ENCODE measurements at regions not wholly inside any gene's neighbourhood (a gene's known extent, or its start where the extent isn't known, plus 50 kb on each side); places are given as distances from the start of the nearest gene placed in this dataset.

DNA sequence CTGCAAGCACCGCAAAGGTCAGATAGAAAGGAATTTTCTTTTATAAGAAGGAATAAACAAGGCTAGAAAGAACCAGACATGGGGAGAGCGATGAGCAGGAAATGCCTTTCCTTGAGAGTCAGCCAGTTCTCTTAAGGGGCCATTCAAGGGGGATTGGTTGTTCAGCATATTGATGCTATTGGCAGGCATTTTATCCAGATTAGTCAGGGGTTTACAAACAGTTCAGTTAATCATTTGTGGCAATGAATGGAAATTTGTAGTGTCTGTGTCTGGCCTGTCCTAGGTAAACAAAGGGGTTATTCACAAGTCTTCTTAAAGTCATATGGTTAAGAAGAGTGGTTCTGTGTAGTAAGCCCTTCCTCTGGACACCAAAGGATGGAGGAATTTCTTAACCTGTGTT, 184.7 kb upstream of the FRMPD4 start:
- Histone ChIP-seq H3K9me3 (ENCODE audit: control insufficient read depth, low read depth, low read length) (no peaks in the 10 kb centered on the region), H3K4me1 (ENCODE audit: control insufficient read depth, low read depth, low read length) (peaks cover 3% of the 10 kb centered on the region), H3K27ac (ENCODE audit: low read length) (no peak overlapping the region), H3K27me3 (ENCODE audit: control insufficient read depth, insufficient read depth, low read length) (no peaks in the 10 kb centered on the region), H3K36me3 (ENCODE audit: control insufficient read depth, low read depth, low read length) (no peaks in the 10 kb centered on the region), H3K9ac (ENCODE audit: low read length) (no peak overlapping the region), H3K4me3 (ENCODE audit: low read length) (no peak overlapping the region)

DNA sequence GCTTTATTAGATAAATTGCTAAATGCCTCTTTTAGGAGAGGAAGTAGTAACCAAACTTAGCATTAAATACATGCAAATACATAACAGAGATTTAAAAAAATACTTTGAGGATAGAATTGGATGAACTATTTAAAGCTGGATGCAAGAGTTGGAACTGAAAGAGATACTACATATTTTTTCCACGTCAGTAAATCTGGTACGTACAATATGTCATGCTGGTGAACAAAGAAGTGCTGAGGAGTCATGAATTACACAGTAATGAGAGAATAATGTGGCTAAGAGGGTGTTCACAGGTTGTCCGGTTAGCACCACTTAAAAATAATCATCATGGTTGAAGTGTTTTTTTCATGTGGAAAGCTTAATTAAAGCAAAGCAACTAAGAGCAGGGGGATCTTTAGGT, 184.1 kb upstream of the FRMPD4 start:
- Histone ChIP-seq H3K9me3 (ENCODE audit: control insufficient read depth, low read depth, low read length) (no peaks in the 10 kb centered on the region), H3K9ac (ENCODE audit: low read length) (no peak overlapping the region), H3K27ac (ENCODE audit: low read length) (no peak overlapping the region), H3K36me3 (ENCODE audit: control insufficient read depth, low read depth, low read length) (no peaks in the 10 kb centered on the region), H3K27me3 (ENCODE audit: control insufficient read depth, insufficient read depth, low read length) (no peaks in the 10 kb centered on the region), H3K4me1 (ENCODE audit: control insufficient read depth, low read depth, low read length) (peaks cover 3% of the 10 kb centered on the region), H3K4me3 (ENCODE audit: low read length) (no peak overlapping the region)

DNA sequence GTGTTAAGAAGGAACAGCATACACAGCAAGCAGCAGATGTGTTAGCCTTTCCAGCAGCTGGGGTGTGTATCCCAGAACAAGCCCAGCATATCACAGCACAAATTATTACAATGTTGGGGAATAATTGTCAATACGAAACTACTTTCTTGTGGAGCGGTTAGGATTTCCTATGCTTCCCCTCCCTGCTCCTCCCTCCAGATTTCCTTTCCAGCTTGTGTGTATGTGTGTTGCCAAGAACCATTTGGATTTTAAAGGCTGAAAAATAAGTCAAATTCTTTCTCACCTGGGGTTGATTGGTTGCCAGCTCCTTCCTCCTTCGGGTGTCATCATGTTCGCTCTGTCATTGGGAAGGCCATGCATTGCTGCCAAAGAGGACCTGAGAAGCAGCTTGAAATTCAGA, 178.2 kb upstream of the FRMPD4 start:
- Histone ChIP-seq H3K9ac (ENCODE audit: low read length) (no peak overlapping the region), H3K36me3 (ENCODE audit: control insufficient read depth, low read depth, low read length) (no peaks in the 10 kb centered on the region), H3K4me3 (ENCODE audit: low read length) (no peak overlapping the region), H3K27me3 (ENCODE audit: control insufficient read depth, insufficient read depth, low read length) (no peaks in the 10 kb centered on the region), H3K27ac (ENCODE audit: low read length) (no peak overlapping the region), H3K9me3 (ENCODE audit: control insufficient read depth, low read depth, low read length) (no peaks in the 10 kb centered on the region), H3K4me1 (ENCODE audit: control insufficient read depth, low read depth, low read length) (peaks cover 3% of the 10 kb centered on the region)

DNA sequence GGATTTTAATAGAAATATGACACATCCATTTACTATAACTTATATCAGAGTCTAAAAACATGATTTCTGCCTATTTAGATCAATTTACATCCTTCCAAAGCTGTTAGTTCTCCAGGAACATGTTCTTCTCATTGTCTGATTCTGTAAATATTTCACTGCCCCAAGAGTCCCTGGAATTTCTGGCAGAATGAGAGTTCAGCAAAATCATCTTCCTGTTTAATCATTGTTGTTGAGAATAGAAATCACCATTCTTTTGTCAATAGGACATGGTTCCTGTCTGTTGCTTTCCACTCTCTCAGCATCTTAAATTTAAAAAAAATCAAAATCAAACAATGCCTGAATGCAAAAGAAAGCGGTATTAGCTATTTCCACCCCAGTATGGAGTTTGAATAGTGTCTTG, 172.8 kb upstream of the FRMPD4 start:
- Histone ChIP-seq H3K9ac (ENCODE audit: low read length) (no peak overlapping the region), H3K9me3 (ENCODE audit: control insufficient read depth, low read depth, low read length) (no peaks in the 10 kb centered on the region), H3K4me3 (ENCODE audit: low read length) (no peak overlapping the region), H3K27ac (ENCODE audit: low read length) (no peak overlapping the region), H3K36me3 (ENCODE audit: control insufficient read depth, low read depth, low read length) (no peaks in the 10 kb centered on the region), H3K27me3 (ENCODE audit: control insufficient read depth, insufficient read depth, low read length) (no peaks in the 10 kb centered on the region), H3K4me1 (ENCODE audit: control insufficient read depth, low read depth, low read length) (no peaks in the 10 kb centered on the region)

DNA sequence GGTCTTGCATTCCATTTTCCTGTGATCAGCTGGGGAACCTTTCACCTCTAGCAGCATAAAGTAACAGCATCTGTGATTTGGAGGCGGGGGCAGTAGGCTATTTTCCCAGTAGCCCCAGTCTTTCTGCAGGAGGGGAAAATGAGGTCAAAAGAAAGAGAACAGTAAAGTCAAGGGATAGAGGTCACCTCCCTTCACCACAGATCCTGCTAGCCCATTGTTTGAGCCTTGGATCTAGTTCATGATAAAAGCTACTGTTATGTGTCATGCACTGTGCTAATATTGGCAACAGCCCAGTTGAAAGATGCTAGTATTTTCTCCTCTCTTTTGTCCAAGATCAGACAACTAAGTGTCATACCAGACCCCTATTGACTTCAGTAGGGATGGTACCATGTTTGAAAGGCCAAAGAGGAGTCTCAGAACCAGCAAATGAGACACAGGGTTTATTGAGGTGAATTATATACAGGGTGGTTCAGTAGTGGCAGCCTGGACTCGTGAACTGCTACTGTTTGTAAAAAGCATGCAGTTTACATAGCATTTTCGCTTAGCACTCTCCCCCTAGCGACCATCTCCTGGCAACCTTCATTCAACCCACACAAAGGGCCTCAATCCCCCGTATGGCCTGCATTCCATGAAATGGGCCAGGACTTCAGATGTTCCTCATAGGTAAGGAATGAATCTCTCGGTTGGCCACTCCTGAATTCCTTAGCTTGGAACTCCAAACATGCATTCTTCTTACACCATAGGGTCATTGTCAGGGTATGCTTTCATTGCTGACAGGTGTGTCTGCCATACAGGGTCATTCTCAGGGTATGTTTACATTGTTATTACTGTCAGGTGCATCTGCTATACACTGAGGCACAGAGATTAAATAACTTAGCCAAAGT, 170.0 kb upstream of the FRMPD4 start:
- Histone ChIP-seq H3K36me3 (ENCODE audit: control insufficient read depth, low read depth, low read length) (no peaks in the 10 kb centered on the region), H3K27ac (ENCODE audit: low read length) (no peak overlapping the region), H3K9me3 (ENCODE audit: control insufficient read depth, low read depth, low read length) (no peaks in the 10 kb centered on the region), H3K27me3 (ENCODE audit: control insufficient read depth, insufficient read depth, low read length) (no peaks in the 10 kb centered on the region), H3K4me3 (ENCODE audit: low read length) (no peak overlapping the region), H3K9ac (ENCODE audit: low read length) (no peak overlapping the region), H3K4me1 (ENCODE audit: control insufficient read depth, low read depth, low read length) (no peaks in the 10 kb centered on the region)

DNA sequence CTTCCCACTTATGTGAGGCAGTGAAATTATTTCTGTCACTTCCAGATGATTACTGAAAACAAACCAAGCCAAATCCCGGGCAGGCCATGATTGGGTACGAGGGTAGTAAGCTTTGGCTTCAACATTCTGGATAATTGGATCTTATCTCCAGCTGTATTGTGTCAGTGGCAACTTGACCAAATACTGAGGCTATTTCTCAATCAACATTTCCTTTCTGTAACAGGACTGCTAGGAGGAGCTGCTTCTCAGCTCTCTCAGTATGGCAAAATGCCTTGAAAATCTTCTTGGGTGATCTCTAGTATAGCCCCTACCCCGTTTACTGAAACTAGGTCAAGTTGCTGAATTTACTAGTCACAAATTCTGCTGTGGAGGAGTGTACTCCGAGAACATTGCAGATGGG, 169.3 kb upstream of the FRMPD4 start:
- no peak overlapping the region for H3K4me3 ChIP-seq (ENCODE audit: low read length)
- no peak overlapping the region for H3K9ac ChIP-seq (ENCODE audit: low read length)
- no peaks in the 10 kb centered on the region for H3K27me3 ChIP-seq (ENCODE audit: control insufficient read depth, insufficient read depth, low read length)
- no peaks in the 10 kb centered on the region for H3K9me3 ChIP-seq (ENCODE audit: control insufficient read depth, low read depth, low read length)
- H3K36me3 ChIP-seq (ENCODE audit: control insufficient read depth, low read depth, low read length), result no peaks in the 10 kb centered on the region
- H3K27ac ChIP-seq (ENCODE audit: low read length), result no peak overlapping the region
- H3K4me1 ChIP-seq (ENCODE audit: control insufficient read depth, low read depth, low read length), result no peaks in the 10 kb centered on the region

DNA sequence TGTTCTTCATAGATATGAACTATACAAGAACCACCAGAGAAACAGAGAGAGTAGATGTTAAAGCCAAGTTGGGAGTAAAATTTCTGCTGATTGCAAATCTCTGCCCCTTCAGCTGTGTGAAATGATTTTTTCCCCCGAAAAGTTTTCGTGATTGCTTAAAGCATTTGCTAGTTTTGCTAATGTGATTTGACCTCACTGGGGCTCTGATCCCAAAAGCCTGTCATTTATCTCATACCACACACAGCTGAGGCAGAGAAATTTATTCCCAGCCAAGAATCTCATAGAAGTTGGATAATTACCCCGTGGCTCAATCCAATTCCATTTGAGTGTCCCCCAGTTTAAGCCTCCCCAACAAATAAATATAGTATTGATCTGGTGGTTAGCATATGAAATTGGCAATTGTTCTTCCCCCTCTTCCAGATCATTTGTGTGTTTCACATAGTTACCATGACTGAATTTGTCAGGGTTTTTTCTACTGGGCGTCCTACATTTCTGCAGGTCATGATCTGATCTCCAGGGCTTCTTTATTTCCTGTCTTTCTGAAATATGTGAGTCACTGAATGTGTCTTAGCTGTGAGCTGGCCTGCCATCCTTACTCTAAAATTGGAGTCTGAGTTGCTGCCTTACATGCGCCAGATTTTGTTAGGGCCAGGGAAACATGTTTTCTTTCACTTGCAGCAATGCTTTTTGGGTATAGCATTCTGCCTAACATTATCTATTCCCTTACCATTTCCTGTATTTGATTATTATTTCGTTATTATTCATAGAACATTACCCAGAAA, 167.5 kb upstream of the FRMPD4 start:
- Histone ChIP-seq H3K36me3 (ENCODE audit: control insufficient read depth, low read depth, low read length) (no peaks in the 10 kb centered on the region), H3K27ac (ENCODE audit: low read length) (no peak overlapping the region), H3K27me3 (ENCODE audit: control insufficient read depth, insufficient read depth, low read length) (no peaks in the 10 kb centered on the region), H3K4me3 (ENCODE audit: low read length) (no peak overlapping the region), H3K4me1 (ENCODE audit: control insufficient read depth, low read depth, low read length) (no peaks in the 10 kb centered on the region), H3K9me3 (ENCODE audit: control insufficient read depth, low read depth, low read length) (no peaks in the 10 kb centered on the region), H3K9ac (ENCODE audit: low read length) (no peak overlapping the region)

DNA sequence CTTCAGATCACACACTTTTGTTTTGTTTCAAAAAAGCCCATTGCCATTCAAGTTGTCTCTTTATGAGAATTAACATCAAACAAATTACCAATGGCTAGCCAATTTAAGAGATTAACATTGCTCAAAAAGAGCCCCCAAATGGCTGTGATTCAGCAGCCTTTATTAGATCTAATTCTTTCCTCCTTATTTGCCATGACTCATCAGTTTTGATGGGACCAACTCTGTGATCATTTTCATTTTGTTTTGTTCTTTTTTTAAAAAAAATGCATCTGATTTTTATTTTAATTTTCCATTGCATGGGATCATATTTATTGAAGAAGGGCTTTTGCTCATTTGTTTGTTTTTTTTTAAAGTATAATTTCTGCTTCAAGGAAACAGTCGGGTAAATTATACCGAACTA, 161.6 kb upstream of the FRMPD4 start:
- no peak overlapping the region for H3K4me3 ChIP-seq (ENCODE audit: low read length)
- H3K27ac ChIP-seq (ENCODE audit: low read length), result no peak overlapping the region
- H3K27me3 ChIP-seq (ENCODE audit: control insufficient read depth, insufficient read depth, low read length), result no peaks in the 10 kb centered on the region
- no peaks in the 10 kb centered on the region for H3K4me1 ChIP-seq (ENCODE audit: control insufficient read depth, low read depth, low read length)
- no peak overlapping the region for H3K9ac ChIP-seq (ENCODE audit: low read length)
- no peaks in the 10 kb centered on the region for H3K36me3 ChIP-seq (ENCODE audit: control insufficient read depth, low read depth, low read length)
- H3K9me3 ChIP-seq (ENCODE audit: control insufficient read depth, low read depth, low read length), result no peaks in the 10 kb centered on the region

DNA sequence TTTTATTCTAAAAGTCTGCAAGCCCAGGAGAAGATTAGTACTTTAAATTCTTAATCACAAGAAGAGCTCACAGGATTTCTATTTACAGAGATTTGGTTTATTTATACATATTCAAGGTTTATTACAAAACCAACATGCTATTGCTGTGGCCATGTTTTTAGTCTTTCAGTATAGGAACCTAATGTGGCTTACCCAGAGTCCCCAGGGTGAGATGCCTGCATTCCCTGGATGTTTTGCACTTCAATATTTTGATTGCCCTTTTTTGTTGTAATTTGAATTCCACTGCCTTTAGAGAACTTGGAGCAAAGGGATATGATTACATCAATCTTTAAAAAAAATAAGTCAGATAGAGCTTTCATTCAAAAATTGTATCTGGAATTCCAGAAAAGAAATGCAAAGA, 146.0 kb upstream of the FRMPD4 start:
- Histone ChIP-seq H3K27me3 (ENCODE audit: control insufficient read depth, insufficient read depth, low read length) (no peaks in the 10 kb centered on the region), H3K9me3 (ENCODE audit: control insufficient read depth, low read depth, low read length) (no peaks in the 10 kb centered on the region), H3K27ac (ENCODE audit: low read length) (no peak overlapping the region), H3K36me3 (ENCODE audit: control insufficient read depth, low read depth, low read length) (no peaks in the 10 kb centered on the region), H3K4me3 (ENCODE audit: low read length) (no peak overlapping the region), H3K4me1 (ENCODE audit: control insufficient read depth, low read depth, low read length) (peaks cover 3% of the 10 kb centered on the region), H3K9ac (ENCODE audit: low read length) (no peak overlapping the region)

DNA sequence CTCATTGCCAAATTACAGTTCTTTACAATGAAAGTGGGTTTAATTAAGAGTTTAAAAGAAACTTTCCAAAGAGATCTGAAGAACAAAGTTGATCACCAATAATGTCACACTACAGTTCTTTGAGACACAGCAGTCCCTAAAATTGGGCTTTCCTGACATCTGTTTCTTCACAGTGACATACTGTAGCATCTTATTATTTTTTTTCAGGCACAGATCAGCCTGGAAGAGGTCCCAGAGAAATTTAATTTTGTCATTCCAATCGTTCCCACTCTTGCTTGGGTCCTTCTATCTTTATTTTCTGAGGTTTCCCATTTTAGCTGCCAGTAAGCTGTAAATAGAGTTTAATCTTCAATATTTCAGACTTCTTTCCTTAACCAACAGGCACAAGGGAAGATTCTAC, 143.1 kb upstream of the FRMPD4 start:
- Histone ChIP-seq H3K4me1 (ENCODE audit: control insufficient read depth, low read depth, low read length) (peaks cover 3% of the 10 kb centered on the region), H3K36me3 (ENCODE audit: control insufficient read depth, low read depth, low read length) (no peaks in the 10 kb centered on the region), H3K4me3 (ENCODE audit: low read length) (no peak overlapping the region), H3K27ac (ENCODE audit: low read length) (no peak overlapping the region), H3K27me3 (ENCODE audit: control insufficient read depth, insufficient read depth, low read length) (no peaks in the 10 kb centered on the region), H3K9ac (ENCODE audit: low read length) (no peak overlapping the region), H3K9me3 (ENCODE audit: control insufficient read depth, low read depth, low read length) (no peaks in the 10 kb centered on the region)

DNA sequence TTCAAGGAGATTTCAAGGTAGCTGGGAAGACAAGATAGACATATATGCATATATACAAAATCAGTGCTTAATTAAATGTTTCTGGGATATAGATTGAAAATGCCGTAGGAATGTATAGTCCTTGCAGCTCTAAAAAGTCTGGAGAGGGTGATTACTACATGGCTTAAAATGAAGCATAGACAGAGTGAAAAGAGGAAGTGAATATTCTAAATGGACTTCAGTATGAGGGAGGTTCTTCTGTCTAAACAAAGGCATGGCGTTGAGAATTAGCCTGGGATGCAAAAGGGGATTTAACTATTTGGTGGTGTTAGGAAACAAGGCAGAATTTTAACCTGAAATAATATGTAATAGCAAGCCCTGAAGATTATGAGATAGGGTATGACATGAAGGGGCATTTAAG, 141.5 kb upstream of the FRMPD4 start:
- Histone ChIP-seq H3K9ac (ENCODE audit: low read length) (no peak overlapping the region), H3K27me3 (ENCODE audit: control insufficient read depth, insufficient read depth, low read length) (no peaks in the 10 kb centered on the region), H3K36me3 (ENCODE audit: control insufficient read depth, low read depth, low read length) (no peaks in the 10 kb centered on the region), H3K4me1 (ENCODE audit: control insufficient read depth, low read depth, low read length) (peaks cover 3% of the 10 kb centered on the region), H3K27ac (ENCODE audit: low read length) (no peak overlapping the region), H3K9me3 (ENCODE audit: control insufficient read depth, low read depth, low read length) (no peaks in the 10 kb centered on the region), H3K4me3 (ENCODE audit: low read length) (no peak overlapping the region)

DNA sequence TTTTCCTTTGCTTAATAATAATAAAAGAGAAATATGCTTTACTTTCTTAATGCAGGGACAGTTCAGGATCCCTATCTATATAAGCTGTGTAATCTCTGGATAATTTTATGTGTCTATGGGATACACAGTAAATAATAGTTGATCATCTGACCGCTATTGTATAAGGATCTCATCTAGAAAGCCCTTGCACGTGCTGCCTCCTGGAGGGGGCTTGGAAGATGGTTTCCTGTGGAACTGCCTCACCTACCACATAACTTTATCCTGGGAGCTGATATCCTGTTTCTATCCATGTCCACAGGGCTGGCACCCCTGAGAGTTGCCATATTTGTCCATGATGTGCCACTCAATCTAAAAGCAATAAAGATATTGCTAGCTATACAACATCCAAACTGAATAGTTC, 139.3 kb upstream of the FRMPD4 start:
- H3K9ac ChIP-seq (ENCODE audit: low read length), result no peak overlapping the region
- no peak overlapping the region for H3K4me3 ChIP-seq (ENCODE audit: low read length)
- no peaks in the 10 kb centered on the region for H3K4me1 ChIP-seq (ENCODE audit: control insufficient read depth, low read depth, low read length)
- H3K9me3 ChIP-seq (ENCODE audit: control insufficient read depth, low read depth, low read length), result no peaks in the 10 kb centered on the region
- H3K27me3 ChIP-seq (ENCODE audit: control insufficient read depth, insufficient read depth, low read length), result no peaks in the 10 kb centered on the region
- no peaks in the 10 kb centered on the region for H3K36me3 ChIP-seq (ENCODE audit: control insufficient read depth, low read depth, low read length)
- no peak overlapping the region for H3K27ac ChIP-seq (ENCODE audit: low read length)
